ENCODE measurements at regions not wholly inside any gene's neighbourhood (a gene's known extent, or its start where the extent isn't known, plus 50 kb on each side); places are given as distances from the start of the nearest gene placed in this dataset.

GRCh38 chr7:68729371-68729770 lies 868.9 kb upstream of the AUTS2 start:
- TF ChIP-seq EZH2 (IDR thresholded peaks at IDR 0.05; ENCODE audit: borderline replicate concordance, low read depth, low read length, severe bottlenecking), result no peak
- no peak for TF ChIP-seq CTCF (IDR thresholded peaks at IDR 0.05; ENCODE audit: borderline replicate concordance, extremely low read depth, low read length, poor library complexity, severe bottlenecking)

All from DND-41 (cell line).